GM18511 (cell line): ENCODE measurements at regions not wholly inside any gene's neighbourhood (a gene's known extent, or its start where the extent isn't known, plus 50 kb on each side); places are given as distances from the start of the nearest gene placed in this dataset.
"Not testable (repeated sequence)": the region's sequence is repeated elsewhere in the genome, so short reads cannot be mapped to it uniquely, and the experiment has no call there.

Experiments used
- ATAC-seq: cut with Tn5 transposase; IDR thresholded peaks from one replicate; pipeline ENCODE4 v1.9.1; 2021; ENCODE audit warnings: mild to moderate bottlenecking, moderate library complexity; ENCODE audit not compliant: unreplicated experiment

GRCh38 chr9:31520301-31521085, 864.0 kb upstream of the ACO1 start:
- peak; percentile 80 for ATAC-seq

- no peak for ATAC-seq
Observed at GRCh38 chr9:31535651-31536050, 848.8 kb upstream of the ACO1 start.

GRCh38 chr9:31536471-31536870, 848.0 kb upstream of the ACO1 start:
- no peak for ATAC-seq

GRCh38 chr9:31541721-31542281, 842.6 kb upstream of the ACO1 start:
- peak; percentile 2 for ATAC-seq

DNA sequence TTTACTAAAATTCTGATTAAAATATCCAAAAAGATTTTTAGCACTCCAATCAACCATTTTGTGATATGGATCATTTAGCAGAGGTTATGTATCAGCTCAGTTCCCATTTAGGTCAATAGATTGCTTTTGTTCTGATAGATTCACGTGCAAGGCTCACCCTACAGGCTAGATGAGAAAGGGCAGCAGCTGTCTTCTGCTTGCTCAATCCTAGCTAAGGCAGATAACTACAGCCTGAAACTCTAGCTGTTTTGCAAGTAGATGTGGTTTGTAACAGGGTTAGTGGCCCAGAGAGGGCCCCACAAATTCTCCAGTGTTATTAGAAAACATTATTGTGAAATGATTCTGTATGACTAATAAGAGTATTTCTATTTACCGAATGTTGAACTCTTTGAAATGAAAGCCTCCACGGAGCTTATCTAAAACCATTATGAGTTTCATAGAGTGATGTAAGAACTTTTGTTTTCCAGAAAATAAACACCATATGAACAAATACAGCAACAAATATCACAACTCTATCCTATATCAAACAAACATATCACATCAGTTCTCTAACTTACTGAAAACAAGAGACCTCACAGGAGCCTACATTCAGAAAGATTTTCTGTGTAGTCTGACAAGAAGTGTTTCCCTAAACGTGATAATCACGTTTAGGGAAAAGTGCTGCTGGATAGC, 841.9 kb upstream of the ACO1 start:
- peak; percentile 99 for ATAC-seq

DNA sequence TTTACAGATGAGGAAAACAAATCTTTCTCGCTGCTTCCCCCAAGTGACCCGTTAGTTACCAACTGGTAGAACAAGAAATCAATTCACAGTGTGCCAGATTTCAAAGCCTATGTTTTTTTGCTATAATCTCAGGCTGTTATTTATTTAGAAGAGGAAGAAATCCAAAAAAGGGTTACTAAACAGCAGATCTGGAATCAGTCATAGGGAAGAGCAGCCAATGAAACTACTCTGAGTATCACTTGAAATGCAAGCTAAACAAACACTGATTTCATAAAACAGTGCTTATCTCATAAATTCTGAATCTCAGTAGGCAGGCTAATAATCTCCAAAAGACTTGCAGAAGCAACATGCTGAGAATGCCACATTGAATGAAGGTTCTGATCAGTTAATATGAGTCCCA, 829.5 kb upstream of the ACO1 start:
- no peak for ATAC-seq

- ATAC-seq: peak; percentile 63
Observed at GRCh38 chr9:31556667-31557463, 827.6 kb upstream of the ACO1 start.

GRCh38 chr9:31572190-31572589, 812.3 kb upstream of the ACO1 start:
- not testable (repeated sequence) for ATAC-seq

GRCh38 chr9:31573561-31573960, 810.9 kb upstream of the ACO1 start:
- ATAC-seq: no peak

DNA sequence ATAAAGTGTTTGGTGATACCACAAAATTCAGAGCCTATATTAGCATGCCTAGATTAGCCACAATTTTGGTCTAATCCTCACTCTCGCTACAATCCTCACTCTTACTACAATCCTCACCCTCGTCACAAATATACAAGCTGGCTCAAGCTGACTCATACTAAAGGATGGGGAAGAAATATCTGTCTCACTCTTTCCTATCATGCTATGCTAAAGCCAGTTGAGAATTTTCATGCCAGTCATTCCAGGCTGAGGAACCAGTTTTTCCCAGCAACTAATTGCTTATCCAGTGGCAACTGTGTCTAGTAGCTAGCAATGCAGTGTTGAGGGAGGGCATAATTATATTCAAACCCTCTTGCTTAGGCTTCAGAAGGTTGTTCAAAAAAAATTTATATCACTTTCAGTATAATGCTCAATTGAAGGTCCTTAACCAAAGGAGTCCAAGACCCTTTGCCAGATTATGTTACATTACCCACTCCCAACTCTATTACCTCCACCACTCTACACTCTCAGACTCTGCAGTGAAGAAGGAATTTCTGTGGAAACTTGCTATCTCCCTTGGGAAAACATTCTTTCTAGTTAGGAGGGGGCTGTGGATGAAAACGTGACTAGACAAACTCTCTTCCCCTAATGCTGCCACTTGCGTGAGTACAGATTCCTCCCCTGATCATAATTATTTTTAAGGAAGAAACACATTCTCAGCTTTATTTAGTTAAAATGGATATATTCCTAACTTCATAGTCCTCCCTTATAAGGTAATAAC, 810.3 kb upstream of the ACO1 start:
- ATAC-seq: no peak

DNA sequence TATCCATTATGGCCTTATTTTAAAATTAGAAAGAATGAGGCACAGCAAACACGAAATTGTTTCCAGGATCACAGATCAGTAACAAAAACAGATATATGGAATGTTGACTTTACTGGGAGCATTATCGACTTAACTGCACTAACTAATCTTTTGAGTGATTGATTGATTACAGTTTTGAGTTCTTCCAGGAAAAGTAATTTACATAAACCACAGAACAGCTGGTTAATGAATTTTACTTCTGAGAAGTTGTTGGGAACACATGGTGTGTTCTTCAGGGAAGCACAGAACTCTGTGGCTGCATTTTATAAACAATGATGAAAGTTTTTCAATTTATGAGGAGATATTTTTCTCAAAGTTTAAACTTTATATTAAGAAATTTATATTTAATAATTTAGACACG, 802.4 kb upstream of the ACO1 start:
- no peak for ATAC-seq

GRCh38 chr9:31582561-31582960, 801.9 kb upstream of the ACO1 start:
- ATAC-seq: no peak

DNA sequence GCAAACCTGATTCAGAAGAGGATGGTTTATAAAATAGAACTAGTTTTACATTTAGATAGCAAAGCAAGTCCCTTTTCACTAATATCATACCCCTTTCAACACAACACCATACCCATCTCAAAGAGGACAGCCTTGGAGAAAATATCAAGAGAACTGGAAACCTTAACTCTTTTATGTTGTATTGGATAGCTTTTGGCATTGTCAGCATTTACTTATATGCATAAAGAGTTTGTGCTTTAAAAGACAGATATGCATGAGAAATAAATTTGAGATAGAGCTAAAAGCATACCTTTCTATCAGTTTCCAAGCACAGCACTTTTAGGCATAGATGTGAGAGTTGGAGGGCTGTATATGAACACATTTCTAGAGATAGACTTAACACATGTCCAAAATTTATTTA, 799.3 kb upstream of the ACO1 start:
- ATAC-seq: no peak

DNA sequence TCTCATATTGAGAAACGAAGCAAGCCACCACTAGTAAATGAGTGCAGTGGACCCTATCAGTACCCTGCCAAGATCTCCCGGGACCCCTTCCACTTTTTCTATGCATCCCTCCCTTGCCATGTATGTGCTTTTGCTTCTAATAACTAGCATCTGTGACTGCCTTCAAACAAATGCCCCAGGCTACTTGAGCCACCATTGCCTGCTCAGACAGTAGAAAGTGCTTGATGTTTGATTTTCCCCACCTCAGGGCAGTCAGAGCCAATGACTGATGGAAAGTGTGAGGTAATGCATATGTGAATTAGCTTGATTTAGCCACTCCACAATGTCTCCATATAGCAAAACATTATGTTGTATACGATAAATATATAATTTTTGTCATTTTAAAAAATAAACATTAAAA, 797.3 kb upstream of the ACO1 start:
- no peak for ATAC-seq

GRCh38 chr9:31588006-31588405, 796.4 kb upstream of the ACO1 start:
- ATAC-seq: no peak

DNA sequence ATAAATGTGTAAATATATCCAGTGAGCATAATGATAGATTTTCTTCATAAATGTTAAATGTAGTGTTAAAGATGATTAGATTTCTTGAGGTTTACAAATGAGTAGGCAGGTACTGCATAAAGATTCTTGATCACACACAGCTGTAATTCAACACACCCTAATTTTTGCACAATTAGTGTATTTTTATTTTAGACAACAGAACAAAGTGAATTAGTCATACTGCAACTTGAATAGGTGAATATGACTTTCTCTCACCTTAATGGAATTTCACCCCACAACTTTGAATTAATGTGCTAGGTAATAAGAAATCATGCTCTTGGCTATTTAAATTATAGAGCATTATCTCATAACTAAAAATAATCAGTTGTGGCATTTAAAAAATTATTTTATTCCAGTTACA, 795.7 kb upstream of the ACO1 start:
- no peak for ATAC-seq

DNA sequence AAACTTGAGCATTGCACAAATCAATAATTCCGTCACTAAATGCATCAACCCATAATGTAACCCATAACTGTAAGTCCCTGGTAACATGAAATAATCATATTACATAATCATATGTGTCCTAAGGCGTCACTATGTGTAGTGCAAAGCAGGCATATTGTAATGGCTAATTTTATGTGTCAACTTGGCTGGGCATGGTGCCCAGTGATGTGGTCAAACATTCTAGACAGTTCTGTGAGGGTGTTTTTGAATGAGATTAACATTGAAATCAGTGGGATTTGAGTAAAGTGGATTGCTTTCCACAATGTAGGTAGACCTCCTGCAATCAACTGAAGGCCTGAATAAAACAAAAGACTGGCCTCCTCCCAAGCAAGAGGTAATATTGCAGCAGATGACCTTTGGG, 794.4 kb upstream of the ACO1 start:
- no peak for ATAC-seq

GRCh38 chr9:31597086-31597485, 787.4 kb upstream of the ACO1 start:
- not testable (repeated sequence) for ATAC-seq

DNA sequence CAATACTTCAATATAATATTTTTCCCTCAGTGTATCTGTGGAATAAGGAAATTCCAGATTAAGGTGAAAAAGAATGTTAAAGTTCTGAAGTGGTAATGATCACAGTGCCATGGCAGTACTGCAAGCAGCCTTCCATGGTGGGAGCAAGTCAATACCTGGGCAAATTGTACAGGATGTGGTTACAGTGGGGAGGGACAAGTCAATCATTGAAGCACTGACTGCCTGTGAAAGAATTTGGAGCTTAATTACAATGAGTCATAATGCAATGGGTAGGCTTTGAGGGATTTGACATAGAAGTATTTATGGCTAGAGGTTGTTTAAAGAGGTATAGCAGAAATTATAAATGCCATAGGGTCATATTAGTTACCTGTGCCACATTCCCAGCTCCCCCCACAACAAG, 786.5 kb upstream of the ACO1 start:
- ATAC-seq: peak; percentile 88

DNA sequence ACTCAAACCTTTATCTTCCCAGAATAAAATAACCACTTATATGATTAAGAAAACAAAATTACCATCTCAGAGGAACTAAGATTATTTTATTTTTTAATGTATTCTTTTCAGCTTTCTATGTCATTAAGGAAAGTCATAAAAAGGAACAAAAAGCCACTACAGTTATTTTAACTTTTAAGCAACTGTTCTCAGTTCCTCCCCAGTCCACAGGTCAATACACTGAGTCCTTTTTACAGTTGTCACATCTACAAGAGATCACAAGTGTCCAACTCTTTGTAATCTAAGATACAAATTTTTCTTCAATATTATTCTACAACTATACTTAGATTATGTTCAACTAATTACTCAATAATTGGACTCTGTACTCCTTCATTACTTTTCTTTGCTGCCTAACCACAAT, 782.8 kb upstream of the ACO1 start:
- ATAC-seq: no peak

- no peak for ATAC-seq
Observed at GRCh38 chr9:31604531-31604930, 779.9 kb upstream of the ACO1 start.
